GM23248 (cell line): ENCODE measurements at regions not wholly inside any gene's neighbourhood (a gene's known extent, or its start where the extent isn't known, plus 50 kb on each side); places are given as distances from the start of the nearest gene placed in this dataset.

Source experiments
- DNase-seq: peaks from one replicate; pipeline ENCODE4 v3.0.0-alpha.2; 2015
- H2AFZ ChIP-seq: fragments of 200-600 bp; sonication (generic); 2 replicates; pipeline ENCODE4 v1.6.1; 2016; ENCODE audit warnings: antibody characterized with exemption
- H3F3A ChIP-seq: fragments of 200-600 bp; sonication (generic); 2 replicates; pipeline ENCODE4 v1.6.1; 2016; ENCODE audit warnings: mild to moderate bottlenecking, antibody characterized with exemption, mixed run types; ENCODE audit not compliant: insufficient read depth
- H3K27ac ChIP-seq: fragments of 200-600 bp; sonication (generic); 2 replicates; pipeline ENCODE4 v1.5.1; 2016; ENCODE audit warnings: mild to moderate bottlenecking
- H3K27me3 ChIP-seq: fragments of 200-600 bp; sonication (generic); replicated peaks from 2 replicates; pipeline ENCODE4 v1.6.1; 2016; ENCODE audit warnings: mild to moderate bottlenecking; ENCODE audit not compliant: insufficient read depth
- H3K36me3 ChIP-seq: fragments of 200-600 bp; sonication (generic); 2 replicates; pipeline ENCODE4 v1.6.1; 2016; ENCODE audit warnings: low read depth, mild to moderate bottlenecking
- H3K4me1 ChIP-seq: fragments of 200-600 bp; sonication (generic); 2 replicates; pipeline ENCODE4 v1.6.1; 2016; ENCODE audit warnings: mild to moderate bottlenecking; ENCODE audit not compliant: insufficient read depth
- H3K4me2 ChIP-seq: fragments of 200-600 bp; sonication (generic); one replicate; pipeline ENCODE4 v1.6.1; 2016; ENCODE audit warnings: mild to moderate bottlenecking; ENCODE audit not compliant: unreplicated experiment
- H3K4me3 ChIP-seq: fragments of 200-600 bp; sonication (generic); 2 replicates; pipeline ENCODE4 v1.5.1; 2016; ENCODE audit warnings: mild to moderate bottlenecking
- H3K79me2 ChIP-seq: fragments of 200-600 bp; sonication (generic); 2 replicates; pipeline ENCODE4 v1.6.1; 2016; ENCODE audit warnings: mild to moderate bottlenecking; ENCODE audit not compliant: insufficient read depth
- H3K9ac ChIP-seq: fragments of 200-600 bp; sonication (generic); 2 replicates; pipeline ENCODE4 v1.6.1; 2016; ENCODE audit warnings: mild to moderate bottlenecking
- H3K9me2 ChIP-seq: fragments of 200-600 bp; sonication (generic); 2 replicates; pipeline ENCODE4 v1.6.1; 2016; ENCODE audit warnings: mixed run types, mild to moderate bottlenecking, moderate library complexity; ENCODE audit not compliant: insufficient read depth
- H3K9me3 ChIP-seq: fragments of 200-600 bp; sonication (generic); one replicate; pipeline ENCODE4 v1.6.1; 2017; ENCODE audit warnings: low read depth
- H4K20me1 ChIP-seq: fragments of 200-600 bp; sonication (generic); 2 replicates; pipeline ENCODE4 v1.6.0; 2016; ENCODE audit not compliant: insufficient read depth
- EZH2 ChIP-seq: fragments of 200-600 bp; sonication (generic); IDR thresholded peaks from 2 replicates; pipeline ENCODE4 v1.6.1; 2018; ENCODE audit warnings: antibody characterized with exemption, mild to moderate bottlenecking; ENCODE audit not compliant: insufficient read depth, poor library complexity, severe bottlenecking
- EZH2phosphoT487 ChIP-seq: fragments of 200-600 bp; sonication (generic); IDR thresholded peaks from 2 replicates; pipeline ENCODE4 v1.6.1; 2018; ENCODE audit warnings: antibody characterized with exemption, moderate library complexity, mild to moderate bottlenecking, low read depth; ENCODE audit not compliant: insufficient read depth
- WGBS, 2 experiments: methylation state at CpG; one replicate each; pipeline ENCODE4 v1.1.6; 2015 to 2017; ENCODE audit warnings: low lambda C conversion rate in 2 of 2, low coverage in 1 of 2; ENCODE audit errors: missing lambda C conversion rate in 2 of 2; 5-methylcytosine and 5-hydroxymethylcytosine counted together
- in situ Hi-C: fragments of 300-500 bp; cut with MboI; formaldehyde crosslinking; loops from 2 replicates; pipeline ENCODE4 v1.15.0; 2020

GRCh38 chr15:88395872-88396781 is 71.1 kb downstream of the MRPL46 start:
- Histone ChIP-seq H2AFZ (no peak overlapping the region), H3K4me2 (no peak overlapping the region), H3K27me3 (no peaks in the 10 kb centered on the region; the same call in 1 of the 2 replicates), H3K9me2 (no peaks in the 10 kb centered on the region), H3K4me1 (peaks cover 12% of the 10 kb centered on the region), H3K79me2 (no peaks in the 10 kb centered on the region), H3F3A (peaks cover 12% of the 10 kb centered on the region), H3K4me3 (no peak overlapping the region), H3K36me3 (no peaks in the 10 kb centered on the region), H3K9me3 (no peaks in the 10 kb centered on the region), H4K20me1 (no peaks in the 10 kb centered on the region), H3K27ac (no peak overlapping the region), H3K9ac (no peak overlapping the region)
- in situ Hi-C loops: no loop called here
- DNase-seq: no peak
- TF ChIP-seq EZH2phosphoT487: no peak
- WGBS, 2 experiments: 42 to 43% methylated on average over 6 of the region's 6 CpGs

GRCh38 chr15:88395241-88395640 is 71.9 kb downstream of the MRPL46 start:
- Histone ChIP-seq H3K9ac (no peak overlapping the region), H3K4me3 (no peak overlapping the region), H3K9me3 (no peaks in the 10 kb centered on the region), H3K27me3 (no peaks in the 10 kb centered on the region; the same call in 1 of the 2 replicates), H4K20me1 (no peaks in the 10 kb centered on the region), H3F3A (peaks cover 12% of the 10 kb centered on the region), H3K4me1 (peaks cover 12% of the 10 kb centered on the region), H3K9me2 (no peaks in the 10 kb centered on the region), H3K79me2 (no peaks in the 10 kb centered on the region), H3K27ac (no peak overlapping the region), H2AFZ (no peak overlapping the region), H3K36me3 (no peaks in the 10 kb centered on the region), H3K4me2 (no peak overlapping the region)
- TF ChIP-seq EZH2phosphoT487 (no peak), EZH2 (no peak)
- DNase-seq: no peak
- in situ Hi-C loops: no loop called here
- 44 to 48% methylated on average over 7 of the region's 7 CpGs for WGBS, 2 experiments

GRCh38 chr15:88394553-88395145 is 72.5 kb downstream of the MRPL46 start:
- DNase-seq: peak; percentile 49
- no peaks in the 10 kb centered on the region for H3K36me3 ChIP-seq
- no peaks in the 10 kb centered on the region for H3K79me2 ChIP-seq

GRCh38 chr15:88393719-88394519 is 73.3 kb downstream of the MRPL46 start:
- Histone ChIP-seq H3K27me3 (no peaks in the 10 kb centered on the region), H3K27ac (no peak overlapping the region), H3K4me1 (peaks cover 12% of the 10 kb centered on the region), H3K4me3 (no peak overlapping the region), H2AFZ (no peak overlapping the region), H3K36me3 (no peaks in the 10 kb centered on the region), H3F3A (peaks cover 12% of the 10 kb centered on the region), H3K79me2 (no peaks in the 10 kb centered on the region), H3K9me2 (no peaks in the 10 kb centered on the region), H4K20me1 (no peaks in the 10 kb centered on the region), H3K4me2 (peak overlapping the region; percentile 6), H3K9ac (no peak overlapping the region), H3K9me3 (no peaks in the 10 kb centered on the region)
- in situ Hi-C loops: no loop called here
- TF ChIP-seq EZH2phosphoT487: no peak
- TF ChIP-seq EZH2: no peak
- 15 to 16% methylated on average over 6 of the region's 6 CpGs for WGBS, 2 experiments
- DNase-seq: peak; percentile 66

More at GRCh38 chr15:88394553-88395145, 72.5 kb downstream of the MRPL46 start:
- Histone ChIP-seq H3K9ac (no peak overlapping the region), H4K20me1 (no peaks in the 10 kb centered on the region), H3K27me3 (no peaks in the 10 kb centered on the region), H3K9me3 (no peaks in the 10 kb centered on the region), H3K9me2 (no peaks in the 10 kb centered on the region), H2AFZ (no peak overlapping the region), H3K27ac (no peak overlapping the region), H3F3A (peaks cover 12% of the 10 kb centered on the region), H3K4me3 (no peak overlapping the region), H3K4me2 (peak overlapping the region; percentile 6), H3K4me1 (peaks cover 12% of the 10 kb centered on the region)
- in situ Hi-C loops: no loop called here
- no peak for TF ChIP-seq EZH2
- TF ChIP-seq EZH2phosphoT487: no peak
- 13 to 16% methylated on average over 1 of the region's 1 CpG for whole genome bisulfite sequencing, 2 experiments
